ENCODE measurements at regions not wholly inside any gene's neighbourhood (a gene's known extent, or its start where the extent isn't known, plus 50 kb on each side); places are given as distances from the start of the nearest gene placed in this dataset.
"Not testable (repeated sequence)": the region's sequence is repeated elsewhere in the genome, so short reads cannot be mapped to it uniquely, and the experiment has no call there.

GRCh38 chr6:14782921-14783464 lies 462.9 kb upstream of the JARID2 start:
- not testable (repeated sequence) for TF ChIP-seq CTCF, POLR2A, EP300 (IDR thresholded peaks at IDR 0.05)

Data from upper lobe of left lung (tissue), 4 donors.